Kidney epithelial cell (primary cell): ENCODE measurements at regions not wholly inside any gene's neighbourhood (a gene's known extent, or its start where the extent isn't known, plus 50 kb on each side); places are given as distances from the start of the nearest gene placed in this dataset.

Experiments used
- DNase-seq: peaks from one replicate; pipeline ENCODE4 v3.0.0-alpha.2; 2010; ENCODE audit warnings: low read depth
- H3K27me3 ChIP-seq: 2 replicates; pipeline ENCODE4 v1.6.0; 2011; ENCODE audit warnings: low read length; ENCODE audit not compliant: control insufficient read depth, insufficient read depth
- H3K36me3 ChIP-seq: 2 replicates; pipeline ENCODE4 v1.5.1; 2011; ENCODE audit warnings: low read length; ENCODE audit not compliant: control insufficient read depth, insufficient read depth
- H3K4me3 ChIP-seq: 2 replicates; pipeline ENCODE4 v1.5.1; 2011; ENCODE audit warnings: low read depth, mild to moderate bottlenecking, control low read depth, low read length
- CTCF ChIP-seq: IDR thresholded peaks from 2 replicates; pipeline ENCODE4 v1.5.1; 2011; ENCODE audit warnings: mild to moderate bottlenecking, moderate library complexity, low read length, control low read depth, inconsistent platforms; ENCODE audit not compliant: insufficient read depth, poor library complexity, severe bottlenecking

GRCh38 chr2:239816576-239817467 is 208.3 kb downstream of the NDUFA10 start:
- H3K36me3 ChIP-seq = no peaks in the 10 kb centered on the region
- no peak for DNase-seq
- no peak for TF ChIP-seq CTCF
- no peaks in the 10 kb centered on the region for H3K27me3 ChIP-seq
- H3K4me3 ChIP-seq = no peak overlapping the region

- DNase-seq = no peak
- no peaks in the 10 kb centered on the region for H3K27me3 ChIP-seq
- TF ChIP-seq CTCF = no peak
- H3K36me3 ChIP-seq = no peaks in the 10 kb centered on the region
- H3K4me3 ChIP-seq = no peak overlapping the region
Measured at GRCh38 chr2:239815671-239816070, 209.5 kb downstream of the NDUFA10 start.

GRCh38 chr2:239814861-239815601 is 210.1 kb downstream of the NDUFA10 start:
- no peak for TF ChIP-seq CTCF
- Histone ChIP-seq H3K36me3 (no peaks in the 10 kb centered on the region), H3K27me3 (no peaks in the 10 kb centered on the region), H3K4me3 (no peak overlapping the region)
- no peak for DNase-seq

- Histone ChIP-seq H3K36me3 (no peaks in the 10 kb centered on the region), H3K4me3 (no peak overlapping the region), H3K27me3 (no peaks in the 10 kb centered on the region)
- TF ChIP-seq CTCF = no peak
- no peak for DNase-seq
Measured at GRCh38 chr2:239814116-239814860, 210.9 kb downstream of the NDUFA10 start.

GRCh38 chr2:239813261-239814115 is 211.7 kb downstream of the NDUFA10 start:
- Histone ChIP-seq H3K36me3 (no peaks in the 10 kb centered on the region), H3K27me3 (no peaks in the 10 kb centered on the region), H3K4me3 (no peak overlapping the region)
- DNase-seq = no peak
- TF ChIP-seq CTCF = no peak
